GM23248 (cell line): ENCODE measurements at regions not wholly inside any gene's neighbourhood (a gene's known extent, or its start where the extent isn't known, plus 50 kb on each side); places are given as distances from the start of the nearest gene placed in this dataset.

ENCODE experiments used
- DNase-seq: peaks from one replicate; pipeline ENCODE4 v3.0.0-alpha.2; 2015
- H2AFZ ChIP-seq: fragments of 200-600 bp; sonication (generic); 2 replicates; pipeline ENCODE4 v1.6.1; 2016; ENCODE audit warnings: antibody characterized with exemption
- H3F3A ChIP-seq: fragments of 200-600 bp; sonication (generic); 2 replicates; pipeline ENCODE4 v1.6.1; 2016; ENCODE audit warnings: mild to moderate bottlenecking, antibody characterized with exemption, mixed run types; ENCODE audit not compliant: insufficient read depth
- H3K27ac ChIP-seq: fragments of 200-600 bp; sonication (generic); 2 replicates; pipeline ENCODE4 v1.5.1; 2016; ENCODE audit warnings: mild to moderate bottlenecking
- H3K27me3 ChIP-seq: fragments of 200-600 bp; sonication (generic); replicated peaks from 2 replicates; pipeline ENCODE4 v1.6.1; 2016; ENCODE audit warnings: mild to moderate bottlenecking; ENCODE audit not compliant: insufficient read depth
- H3K36me3 ChIP-seq: fragments of 200-600 bp; sonication (generic); 2 replicates; pipeline ENCODE4 v1.6.1; 2016; ENCODE audit warnings: low read depth, mild to moderate bottlenecking
- H3K4me1 ChIP-seq: fragments of 200-600 bp; sonication (generic); 2 replicates; pipeline ENCODE4 v1.6.1; 2016; ENCODE audit warnings: mild to moderate bottlenecking; ENCODE audit not compliant: insufficient read depth
- H3K4me2 ChIP-seq: fragments of 200-600 bp; sonication (generic); one replicate; pipeline ENCODE4 v1.6.1; 2016; ENCODE audit warnings: mild to moderate bottlenecking; ENCODE audit not compliant: unreplicated experiment
- H3K4me3 ChIP-seq: fragments of 200-600 bp; sonication (generic); 2 replicates; pipeline ENCODE4 v1.5.1; 2016; ENCODE audit warnings: mild to moderate bottlenecking
- H3K79me2 ChIP-seq: fragments of 200-600 bp; sonication (generic); 2 replicates; pipeline ENCODE4 v1.6.1; 2016; ENCODE audit warnings: mild to moderate bottlenecking; ENCODE audit not compliant: insufficient read depth
- H3K9ac ChIP-seq: fragments of 200-600 bp; sonication (generic); 2 replicates; pipeline ENCODE4 v1.6.1; 2016; ENCODE audit warnings: mild to moderate bottlenecking
- H3K9me2 ChIP-seq: fragments of 200-600 bp; sonication (generic); 2 replicates; pipeline ENCODE4 v1.6.1; 2016; ENCODE audit warnings: mixed run types, mild to moderate bottlenecking, moderate library complexity; ENCODE audit not compliant: insufficient read depth
- H3K9me3 ChIP-seq: fragments of 200-600 bp; sonication (generic); one replicate; pipeline ENCODE4 v1.6.1; 2017; ENCODE audit warnings: low read depth
- H4K20me1 ChIP-seq: fragments of 200-600 bp; sonication (generic); 2 replicates; pipeline ENCODE4 v1.6.0; 2016; ENCODE audit not compliant: insufficient read depth
- EZH2 ChIP-seq: fragments of 200-600 bp; sonication (generic); IDR thresholded peaks from 2 replicates; pipeline ENCODE4 v1.6.1; 2018; ENCODE audit warnings: antibody characterized with exemption, mild to moderate bottlenecking; ENCODE audit not compliant: insufficient read depth, poor library complexity, severe bottlenecking
- EZH2phosphoT487 ChIP-seq: fragments of 200-600 bp; sonication (generic); IDR thresholded peaks from 2 replicates; pipeline ENCODE4 v1.6.1; 2018; ENCODE audit warnings: antibody characterized with exemption, moderate library complexity, mild to moderate bottlenecking, low read depth; ENCODE audit not compliant: insufficient read depth
- WGBS, 2 experiments: methylation state at CpG; one replicate each; pipeline ENCODE4 v1.1.6; 2015 to 2017; ENCODE audit warnings: low lambda C conversion rate in 2 of 2, low coverage in 1 of 2; ENCODE audit errors: missing lambda C conversion rate in 2 of 2; 5-methylcytosine and 5-hydroxymethylcytosine counted together
- in situ Hi-C: fragments of 300-500 bp; cut with MboI; formaldehyde crosslinking; loops from 2 replicates; pipeline ENCODE4 v1.15.0; 2020

DNA sequence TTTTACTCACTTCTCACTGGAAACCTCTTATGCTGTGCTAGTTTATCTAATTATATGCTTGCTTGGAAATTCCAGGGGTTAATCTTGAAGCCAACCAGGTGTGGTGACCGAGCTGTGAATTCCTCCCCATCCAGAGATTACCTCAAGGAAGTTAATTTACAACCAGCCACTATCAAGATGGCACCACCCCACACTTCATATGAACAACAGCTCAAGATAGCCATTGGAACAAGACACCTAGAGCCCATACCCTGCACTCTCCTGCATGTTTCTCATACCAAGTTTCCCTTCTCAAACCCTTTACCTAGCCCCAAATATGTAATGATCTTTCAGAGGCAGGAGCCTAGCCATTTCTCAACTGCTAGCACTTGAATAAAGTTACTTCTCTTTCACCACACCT lies 2156.9 kb upstream of the C9orf72 start:
- Histone ChIP-seq H3K27ac (no peak overlapping the region), H3K4me1 (no peaks in the 10 kb centered on the region), H3K9me2 (no peaks in the 10 kb centered on the region), H3K9ac (no peak overlapping the region), H4K20me1 (no peaks in the 10 kb centered on the region), H3K36me3 (no peaks in the 10 kb centered on the region), H3K9me3 (no peaks in the 10 kb centered on the region), H2AFZ (no peak overlapping the region), H3F3A (no peaks in the 10 kb centered on the region), H3K4me3 (no peak overlapping the region), H3K27me3 (no peaks in the 10 kb centered on the region), H3K4me2 (no peak overlapping the region), H3K79me2 (no peaks in the 10 kb centered on the region)
- in situ Hi-C loops, result no loop called here
- no peak for DNase-seq
- WGBS, 2 experiments, result 0 to 5% methylated on average over 1 of the region's 1 CpG
- TF ChIP-seq EZH2phosphoT487 (no peak), EZH2 (no peak)

DNA sequence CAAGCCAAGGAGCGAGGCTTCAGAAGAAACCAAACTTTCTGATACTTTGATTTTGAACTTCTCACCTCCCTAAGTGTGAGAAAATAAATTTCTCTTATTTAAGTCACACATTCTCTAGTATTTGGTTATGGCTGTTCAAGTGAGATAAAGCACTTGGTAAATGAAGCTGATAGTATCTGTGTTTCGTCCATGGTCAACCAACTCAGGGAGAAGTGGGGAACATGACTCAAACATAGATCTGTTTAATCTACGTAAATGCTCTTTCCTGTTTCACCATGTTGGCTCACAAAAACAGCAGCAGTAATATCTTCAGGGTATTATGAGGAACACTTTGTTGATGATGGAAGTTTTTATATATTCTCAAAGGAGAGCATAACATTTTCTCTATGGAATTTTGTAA lies 2167.2 kb upstream of the C9orf72 start:
- H3K4me2 ChIP-seq, result no peak overlapping the region
- no peaks in the 10 kb centered on the region for H3K36me3 ChIP-seq
- no peak overlapping the region for H3K9ac ChIP-seq
- DNase-seq, result no peak
- no peaks in the 10 kb centered on the region for H3K79me2 ChIP-seq
- H3K4me3 ChIP-seq, result no peak overlapping the region
- no peak overlapping the region for H2AFZ ChIP-seq
- no peaks in the 10 kb centered on the region for H3K9me2 ChIP-seq
- no peaks in the 10 kb centered on the region for H3F3A ChIP-seq
- no peaks in the 10 kb centered on the region for H3K27me3 ChIP-seq
- no peaks in the 10 kb centered on the region for H4K20me1 ChIP-seq
- in situ Hi-C loops, result no loop called here
- 10 to 13% methylated on average over 3 of the region's 3 CpGs for WGBS, 2 experiments
- H3K4me1 ChIP-seq, result no peaks in the 10 kb centered on the region
- H3K9me3 ChIP-seq, result no peaks in the 10 kb centered on the region
- TF ChIP-seq EZH2 (no peak), EZH2phosphoT487 (no peak)
- H3K27ac ChIP-seq, result no peak overlapping the region

DNA sequence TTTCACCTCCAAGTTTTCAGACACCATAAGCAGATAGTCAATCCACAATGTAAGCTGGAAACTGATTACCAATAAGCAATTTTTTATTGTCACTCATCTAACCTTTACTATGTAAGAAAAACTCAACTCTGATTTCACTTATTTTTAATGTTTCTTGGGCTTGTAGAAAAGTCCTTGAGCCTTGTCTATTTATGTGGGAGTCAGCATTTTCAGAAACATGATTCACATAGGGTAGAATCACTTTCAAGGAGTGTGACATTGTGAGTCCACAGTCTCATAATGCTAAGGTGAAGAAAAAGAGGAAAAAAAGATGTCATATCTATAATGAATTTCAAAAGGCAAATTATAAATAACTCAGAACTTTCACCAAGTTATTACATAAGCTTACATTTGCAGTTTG lies 2167.9 kb upstream of the C9orf72 start:
- DNase-seq, result no peak
- in situ Hi-C loops, result no loop called here
- H3K27me3 ChIP-seq, result no peaks in the 10 kb centered on the region
- no peaks in the 10 kb centered on the region for H3F3A ChIP-seq
- H3K4me1 ChIP-seq, result no peaks in the 10 kb centered on the region
- H3K79me2 ChIP-seq, result no peaks in the 10 kb centered on the region
- no peak overlapping the region for H3K27ac ChIP-seq
- no peaks in the 10 kb centered on the region for H3K9me2 ChIP-seq
- H3K4me2 ChIP-seq, result no peak overlapping the region
- no peak overlapping the region for H3K4me3 ChIP-seq
- H4K20me1 ChIP-seq, result no peaks in the 10 kb centered on the region
- no peak overlapping the region for H3K9ac ChIP-seq
- TF ChIP-seq EZH2, result no peak
- TF ChIP-seq EZH2phosphoT487, result no peak
- no peaks in the 10 kb centered on the region for H3K36me3 ChIP-seq
- H3K9me3 ChIP-seq, result no peaks in the 10 kb centered on the region
- H2AFZ ChIP-seq, result no peak overlapping the region

DNA sequence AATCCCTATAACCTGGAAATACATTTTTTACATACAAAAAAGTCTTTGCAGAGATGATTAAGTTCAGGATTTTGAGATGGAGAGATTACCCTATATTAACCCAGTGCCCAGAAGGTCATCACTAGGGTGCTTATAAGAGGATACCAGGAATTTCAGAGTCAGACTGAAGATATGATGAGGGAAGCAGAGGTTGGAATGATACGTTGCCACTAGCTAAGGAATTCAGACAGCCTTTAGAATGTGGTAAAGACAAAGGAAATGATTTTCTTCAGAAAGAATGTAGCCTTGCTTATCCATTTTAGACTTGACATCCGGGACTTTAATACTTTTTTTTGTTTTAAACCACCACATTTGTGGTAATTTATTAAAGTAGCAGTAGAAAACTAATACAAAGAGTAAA lies 2176.8 kb upstream of the C9orf72 start:
- peak; percentile 1 for DNase-seq
- in situ Hi-C loops, result no loop called here
- Histone ChIP-seq H3K27ac (no peak overlapping the region), H3F3A (no peaks in the 10 kb centered on the region), H3K4me2 (no peak overlapping the region), H3K4me3 (no peak overlapping the region), H3K9me2 (no peaks in the 10 kb centered on the region), H3K27me3 (no peaks in the 10 kb centered on the region), H3K9ac (no peak overlapping the region), H3K9me3 (no peaks in the 10 kb centered on the region), H2AFZ (no peak overlapping the region), H3K36me3 (no peaks in the 10 kb centered on the region), H4K20me1 (no peaks in the 10 kb centered on the region), H3K4me1 (no peaks in the 10 kb centered on the region), H3K79me2 (no peaks in the 10 kb centered on the region)
- TF ChIP-seq EZH2phosphoT487 (no peak), EZH2 (no peak)
- WGBS, 2 experiments, result 0 to 1% methylated on average over 2 of the region's 2 CpGs

DNA sequence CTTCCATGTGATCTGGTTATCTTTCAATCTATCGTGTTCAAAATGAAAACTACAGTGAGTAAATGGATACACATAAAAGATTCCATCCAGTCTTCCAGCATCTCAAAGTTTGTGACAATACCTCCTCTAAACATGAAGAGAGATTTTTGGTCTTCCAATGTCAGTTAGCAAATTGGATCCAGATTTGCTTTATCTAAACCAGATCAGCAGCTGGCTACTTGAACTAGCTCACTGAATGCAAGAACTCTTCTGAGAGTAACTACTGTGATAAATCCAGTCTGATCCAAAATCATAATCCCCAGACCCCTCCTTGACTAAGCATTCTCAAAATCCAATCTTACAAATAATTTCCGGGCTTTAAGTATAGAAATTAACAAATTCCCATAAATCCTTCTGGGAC lies 2177.9 kb upstream of the C9orf72 start:
- H2AFZ ChIP-seq, result no peak overlapping the region
- H3K9me2 ChIP-seq, result no peaks in the 10 kb centered on the region
- H3K4me1 ChIP-seq, result no peaks in the 10 kb centered on the region
- H3K9me3 ChIP-seq, result no peaks in the 10 kb centered on the region
- H3K4me2 ChIP-seq, result no peak overlapping the region
- no peaks in the 10 kb centered on the region for H3K36me3 ChIP-seq
- H3K27ac ChIP-seq, result no peak overlapping the region
- in situ Hi-C loops, result no loop called here
- H4K20me1 ChIP-seq, result no peaks in the 10 kb centered on the region
- TF ChIP-seq EZH2phosphoT487, result no peak
- TF ChIP-seq EZH2, result no peak
- no peak overlapping the region for H3K9ac ChIP-seq
- no peak for DNase-seq
- no peaks in the 10 kb centered on the region for H3F3A ChIP-seq
- no peaks in the 10 kb centered on the region for H3K79me2 ChIP-seq
- no peak overlapping the region for H3K4me3 ChIP-seq
- no peaks in the 10 kb centered on the region for H3K27me3 ChIP-seq
- 0% methylated on average over 2 of the region's 2 CpGs for WGBS, 2 experiments
